ENCODE measurements at regions not wholly inside any gene's neighbourhood (a gene's known extent, or its start where the extent isn't known, plus 50 kb on each side); places are given as distances from the start of the nearest gene placed in this dataset.
A peak's percentile ranks its signal among the peaks of the same experiment; 100 is the strongest.

GRCh38 chr4:153884325-153884724 is 95.4 kb upstream of the SFRP2 start:
- no peak overlapping the region for H3K27ac ChIP-seq (ENCODE audit: low read depth, low read length)
- TF ChIP-seq, protein P1, sequence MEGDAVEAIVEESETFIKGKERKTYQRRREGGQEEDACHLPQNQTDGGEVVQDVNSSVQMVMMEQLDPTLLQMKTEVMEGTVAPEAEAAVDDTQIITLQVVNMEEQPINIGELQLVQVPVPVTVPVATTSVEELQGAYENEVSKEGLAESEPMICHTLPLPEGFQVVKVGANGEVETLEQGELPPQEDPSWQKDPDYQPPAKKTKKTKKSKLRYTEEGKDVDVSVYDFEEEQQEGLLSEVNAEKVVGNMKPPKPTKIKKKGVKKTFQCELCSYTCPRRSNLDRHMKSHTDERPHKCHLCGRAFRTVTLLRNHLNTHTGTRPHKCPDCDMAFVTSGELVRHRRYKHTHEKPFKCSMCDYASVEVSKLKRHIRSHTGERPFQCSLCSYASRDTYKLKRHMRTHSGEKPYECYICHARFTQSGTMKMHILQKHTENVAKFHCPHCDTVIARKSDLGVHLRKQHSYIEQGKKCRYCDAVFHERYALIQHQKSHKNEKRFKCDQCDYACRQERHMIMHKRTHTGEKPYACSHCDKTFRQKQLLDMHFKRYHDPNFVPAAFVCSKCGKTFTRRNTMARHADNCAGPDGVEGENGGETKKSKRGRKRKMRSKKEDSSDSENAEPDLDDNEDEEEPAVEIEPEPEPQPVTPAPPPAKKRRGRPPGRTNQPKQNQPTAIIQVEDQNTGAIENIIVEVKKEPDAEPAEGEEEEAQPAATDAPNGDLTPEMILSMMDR (conservative IDR thresholded peaks at IDR 0.05): no peak
- H3K4me3 ChIP-seq (ENCODE audit: low read length): no peak overlapping the region
- Mint-ChIP-seq H3K4me3 (no peak overlapping the region), H3K27me3 (ENCODE audit: insufficient read depth) (no peaks in the 10 kb centered on the region), H3K4me1 (no peaks in the 10 kb centered on the region), H3K27ac (no peak overlapping the region), H3K9me3 (peaks cover 33% of the 10 kb centered on the region), H3K36me3 (ENCODE audit: low read depth) (peaks cover 5% of the 10 kb centered on the region)
- no peak overlapping the region for H3K9ac ChIP-seq (ENCODE audit: extremely low read depth, low read length, poor library complexity, severe bottlenecking)
- H3K27me3 ChIP-seq (ENCODE audit: control insufficient read depth, insufficient read depth, low read length, poor library complexity, severe bottlenecking): no peaks in the 10 kb centered on the region
- H3K36me3 ChIP-seq (ENCODE audit: control insufficient read depth, insufficient read depth, low read length): no peaks in the 10 kb centered on the region
- no peaks in the 10 kb centered on the region for H3K4me1 ChIP-seq (ENCODE audit: control insufficient read depth, insufficient read depth, low read length)
- DNase-seq: no peak
- H3K9me3 ChIP-seq (ENCODE audit: control insufficient read depth, low read length): peaks cover 30% of the 10 kb centered on the region
- WGBS, 2 experiments (ENCODE audit: insufficient coverage in 1 of 2, insufficient read length in 1 of 2): 80 to 100% methylated on average over 1 of the region's 1 CpG

- H3K27ac Mint-ChIP-seq: no peak overlapping the region
- 70 to 96% methylated on average over 2 of the region's 2 CpGs for WGBS, 2 experiments (ENCODE audit: insufficient coverage in 1 of 2, insufficient read length in 1 of 2)
- Histone ChIP-seq H3K27me3 (ENCODE audit: control insufficient read depth, insufficient read depth, low read length, poor library complexity, severe bottlenecking) (no peaks in the 10 kb centered on the region), H3K9ac (ENCODE audit: extremely low read depth, low read length, poor library complexity, severe bottlenecking) (no peak overlapping the region), H3K27ac (ENCODE audit: low read depth, low read length) (no peak overlapping the region), H3K4me3 (ENCODE audit: low read length) (peak overlapping the region; percentile 33), H3K9me3 (ENCODE audit: control insufficient read depth, low read length) (peaks cover 38% of the 10 kb centered on the region), H3K4me1 (ENCODE audit: control insufficient read depth, insufficient read depth, low read length) (no peaks in the 10 kb centered on the region), H3K36me3 (ENCODE audit: control insufficient read depth, insufficient read depth, low read length) (no peaks in the 10 kb centered on the region)
- H3K4me1 Mint-ChIP-seq: no peaks in the 10 kb centered on the region
- TF ChIP-seq, protein P1 (conservative IDR thresholded peaks at IDR 0.05): no peak
- H3K36me3 Mint-ChIP-seq (ENCODE audit: low read depth): peaks cover 5% of the 10 kb centered on the region
- peaks cover 43% of the 10 kb centered on the region for H3K9me3 Mint-ChIP-seq
- H3K4me3 Mint-ChIP-seq: no peak overlapping the region
- DNase-seq: no peak
- H3K27me3 Mint-ChIP-seq (ENCODE audit: insufficient read depth): no peaks in the 10 kb centered on the region
These were observed 92.1 kb upstream of the SFRP2 start for GRCh38 chr4:153880983-153881382.

DNA sequence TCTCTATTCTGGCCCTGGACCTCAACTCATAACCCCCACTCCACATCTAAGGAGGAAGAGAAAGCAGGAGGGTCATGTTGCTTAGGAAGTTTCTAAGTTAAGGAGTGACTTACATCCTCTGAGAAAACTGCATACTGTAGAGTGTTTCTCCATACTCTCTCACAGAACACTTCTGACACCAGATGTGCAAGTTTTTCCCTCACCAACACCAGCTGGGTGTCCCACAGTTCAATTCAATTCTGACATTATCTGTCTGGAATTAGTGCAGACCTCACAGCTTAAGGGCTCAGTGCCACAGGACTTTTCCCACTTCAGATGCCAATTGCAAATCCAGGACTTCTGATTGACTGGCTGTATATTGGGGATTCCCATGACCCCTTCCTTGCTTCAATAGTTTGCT is 89.0 kb upstream of the SFRP2 start:
- no peak for DNase-seq
- peaks cover 5% of the 10 kb centered on the region for H3K4me1 Mint-ChIP-seq
- no peaks in the 10 kb centered on the region for H3K27me3 Mint-ChIP-seq (ENCODE audit: insufficient read depth)
- Histone ChIP-seq H3K27me3 (ENCODE audit: control insufficient read depth, insufficient read depth, low read length, poor library complexity, severe bottlenecking) (no peaks in the 10 kb centered on the region), H3K4me1 (ENCODE audit: control insufficient read depth, insufficient read depth, low read length) (peaks cover 4% of the 10 kb centered on the region), H3K27ac (ENCODE audit: low read depth, low read length) (no peak overlapping the region), H3K36me3 (ENCODE audit: control insufficient read depth, insufficient read depth, low read length) (no peaks in the 10 kb centered on the region), H3K9me3 (ENCODE audit: control insufficient read depth, low read length) (peaks cover 38% of the 10 kb centered on the region), H3K4me3 (ENCODE audit: low read length) (no peak overlapping the region), H3K9ac (ENCODE audit: extremely low read depth, low read length, poor library complexity, severe bottlenecking) (no peak overlapping the region)
- H3K27ac Mint-ChIP-seq: no peak overlapping the region
- no peak overlapping the region for H3K4me3 Mint-ChIP-seq
- peaks cover 5% of the 10 kb centered on the region for H3K36me3 Mint-ChIP-seq (ENCODE audit: low read depth)
- peaks cover 43% of the 10 kb centered on the region for H3K9me3 Mint-ChIP-seq
- TF ChIP-seq, protein P1 (conservative IDR thresholded peaks at IDR 0.05): no peak
